WTC11 (cell line): ENCODE measurements at regions not wholly inside any gene's neighbourhood (a gene's known extent, or its start where the extent isn't known, plus 50 kb on each side); places are given as distances from the start of the nearest gene placed in this dataset.

Experiments used
- ATAC-seq: fragments of 200-7000 bp; cut with Tn5 transposase; 2 replicates; pipeline ENCODE4 v1.10.0; 2021; ENCODE audit warnings: mild to moderate bottlenecking, moderate library complexity
- CTCF ChIA-PET: fragments of 300-600 bp; sonication (Branson Sonifier 250); formaldehyde crosslinking; loops from one replicate; lab custom pipeline; 2021; ENCODE audit warnings: antibody characterized with exemption; lab: Charles Lee
- POLR2A ChIA-PET: fragments of 350-600 bp; sonication (Branson Sonifier 250); formaldehyde crosslinking; loops from one replicate; lab custom pipeline; 2021; ENCODE audit warnings: antibody characterized with exemption; lab: Charles Lee
- DNase-seq: peaks from one replicate; pipeline ENCODE4 v3.0.0; 2021; ENCODE audit warnings: low spot score
- H3K27ac Mint-ChIP-seq: 2 replicates; pipeline ENCODE4 v1.8.0; 2021; ENCODE audit warnings: mixed read lengths
- H3K27me3 Mint-ChIP-seq: 2 replicates; pipeline ENCODE4 v1.8.0; 2021; ENCODE audit warnings: low read depth, mild to moderate bottlenecking, moderate library complexity, mixed read lengths
- H3K36me3 Mint-ChIP-seq: 2 replicates; pipeline ENCODE4 v1.8.0; 2021; ENCODE audit warnings: mixed read lengths
- H3K4me1 Mint-ChIP-seq: 2 replicates; pipeline ENCODE4 v1.8.0; 2022; ENCODE audit warnings: mixed read lengths
- H3K4me3 Mint-ChIP-seq: 2 replicates; pipeline ENCODE4 v1.8.0; 2021; ENCODE audit warnings: mild to moderate bottlenecking, moderate library complexity, mixed read lengths
- H3K9me3 Mint-ChIP-seq: 2 replicates; pipeline ENCODE4 v1.8.0; 2021; ENCODE audit warnings: mixed read lengths
- ATF1 ChIP-seq: sonication (generic); formaldehyde crosslinking; IDR thresholded peaks from 2 replicates; pipeline ENCODE4 v1.8.1; 2023; ENCODE audit warnings: mild to moderate bottlenecking, moderate library complexity, missing genetic modification reagents
- ATF6 ChIP-seq: sonication (generic); formaldehyde crosslinking; IDR thresholded peaks from 2 replicates; pipeline ENCODE4 v1.8.1; 2023; ENCODE audit warnings: mild to moderate bottlenecking, missing genetic modification reagents
- CBFB ChIP-seq: sonication (generic); formaldehyde crosslinking; IDR thresholded peaks from 2 replicates; pipeline ENCODE4 v1.8.1; 2022; ENCODE audit warnings: mild to moderate bottlenecking, low read depth, missing genetic modification reagents
- CREM ChIP-seq: sonication (generic); formaldehyde crosslinking; IDR thresholded peaks from 2 replicates; pipeline ENCODE4 v1.8.1; 2022; ENCODE audit warnings: mild to moderate bottlenecking, missing genetic modification reagents, moderate library complexity
- FOXK1 ChIP-seq: sonication (generic); formaldehyde crosslinking; IDR thresholded peaks from 2 replicates; pipeline ENCODE4 v1.8.0; 2022; ENCODE audit warnings: mild to moderate bottlenecking, moderate library complexity, missing genetic modification reagents
- MYBL2 ChIP-seq: sonication (generic); formaldehyde crosslinking; IDR thresholded peaks from 2 replicates; pipeline ENCODE4 v1.8.1; 2023; ENCODE audit warnings: mild to moderate bottlenecking, moderate library complexity, missing genetic modification reagents
- OVOL2 ChIP-seq: fragments of 250-450 bp; sonication (Bioruptor Pico); IDR thresholded peaks from 2 replicates; pipeline ENCODE4 v1.9.0; 2021; ENCODE audit warnings: mild to moderate bottlenecking, borderline replicate concordance
- PREB ChIP-seq: sonication (generic); formaldehyde crosslinking; IDR thresholded peaks from 2 replicates; pipeline ENCODE4 v1.8.1; 2022; ENCODE audit warnings: mild to moderate bottlenecking, missing genetic modification reagents, moderate library complexity, borderline replicate concordance
- SMAD4 ChIP-seq: sonication (generic); formaldehyde crosslinking; IDR thresholded peaks from 2 replicates; pipeline ENCODE4 v1.8.0; 2022; ENCODE audit warnings: mild to moderate bottlenecking, missing genetic modification reagents
- SP1 ChIP-seq: sonication (generic); formaldehyde crosslinking; conservative IDR thresholded peaks from 2 replicates; pipeline ENCODE4 v1.8.1; 2022; ENCODE audit warnings: missing genetic modification reagents
- TEAD1 ChIP-seq: sonication (generic); formaldehyde crosslinking; IDR thresholded peaks from 2 replicates; pipeline ENCODE4 v1.8.0; 2022; ENCODE audit warnings: mild to moderate bottlenecking, missing genetic modification reagents
- TEAD4 ChIP-seq: sonication (generic); formaldehyde crosslinking; IDR thresholded peaks from 2 replicates; pipeline ENCODE4 v1.8.0; 2022; ENCODE audit warnings: mild to moderate bottlenecking, missing genetic modification reagents
- TP53 ChIP-seq: sonication (generic); formaldehyde crosslinking; IDR thresholded peaks from 2 replicates; pipeline ENCODE4 v1.8.1; 2023; ENCODE audit warnings: mild to moderate bottlenecking, missing genetic modification reagents
- ZBTB43 ChIP-seq: sonication (generic); formaldehyde crosslinking; IDR thresholded peaks from 2 replicates; pipeline ENCODE4 v1.8.1; 2023; ENCODE audit warnings: mild to moderate bottlenecking, missing genetic modification reagents
- ZNF263 ChIP-seq: sonication (generic); formaldehyde crosslinking; IDR thresholded peaks from 2 replicates; pipeline ENCODE4 v1.8.1; 2022; ENCODE audit warnings: low read depth, mild to moderate bottlenecking, moderate library complexity, missing genetic modification reagents
- ZNF423 ChIP-seq: fragments of 250-450 bp; sonication (Bioruptor Pico); IDR thresholded peaks from 2 replicates; pipeline ENCODE4 v2.1.2; 2022; ENCODE audit warnings: mild to moderate bottlenecking, moderate library complexity
- ZNF425 ChIP-seq: fragments of 250-450 bp; sonication (Bioruptor Pico); conservative IDR thresholded peaks from 2 replicates; pipeline ENCODE4 v1.9.0; 2021; ENCODE audit warnings: mild to moderate bottlenecking
- TF ChIP-seq, protein P1 (sequence below): fragments of 200-600 bp; IDR thresholded peaks from 2 replicates; pipeline ENCODE4 v1.8.0; 2022; ENCODE audit warnings: antibody characterized with exemption

DNA sequence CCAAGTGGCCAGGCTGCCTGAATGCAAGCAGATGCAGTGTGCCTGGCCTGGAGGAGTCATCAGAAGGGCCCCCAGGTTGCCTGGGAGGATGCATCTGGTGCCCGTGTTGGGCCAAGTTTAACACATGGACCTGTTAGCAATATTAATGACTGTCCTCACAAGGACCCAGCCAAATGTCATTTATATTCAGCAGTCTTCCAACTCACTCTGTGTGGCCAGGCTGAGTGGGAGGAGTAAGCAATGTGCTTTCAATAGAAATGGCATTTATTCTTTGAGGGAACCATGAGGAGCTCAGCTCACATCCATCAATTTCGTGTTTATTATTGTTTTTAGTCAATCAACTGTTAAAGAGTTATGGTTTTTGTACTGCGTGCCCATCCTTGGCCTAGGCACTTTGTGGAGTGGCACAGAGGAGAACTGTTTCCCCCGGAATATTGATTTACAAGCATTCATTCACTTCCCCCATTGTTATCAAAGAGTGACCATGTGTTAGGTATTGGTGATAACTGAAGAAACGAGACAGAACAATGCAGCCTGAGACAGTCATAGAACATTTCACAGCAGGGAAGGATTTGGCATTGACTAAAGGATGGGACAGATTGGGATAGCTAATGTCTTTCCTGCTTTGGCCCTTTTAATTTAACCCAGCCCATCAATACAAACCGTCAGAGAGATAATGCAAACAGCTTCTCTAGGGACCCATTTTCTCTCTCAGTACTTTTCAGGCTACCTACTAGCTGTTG, 725.2 kb downstream of the TSN start (continued):
- TF ChIP-seq OVOL2 (CRISPR knock-in tag) (no peak), ZBTB43 (CRISPR knock-in tag) (no peak), MYBL2 (CRISPR knock-in tag) (no peak), TEAD4 (CRISPR knock-in tag) (no peak), ZNF263 (no peak)

- Mint-ChIP-seq H3K9me3 (peaks cover 22% of the 10 kb centered on the region), H3K4me1 (peaks cover 37% of the 10 kb centered on the region)
- no peak for DNase-seq
- TF ChIP-seq SMAD4 (CRISPR knock-in tag) (no peak), ZNF423 (CRISPR knock-in tag) (no peak), CBFB (CRISPR knock-in tag) (no peak), OVOL2 (CRISPR knock-in tag) (no peak)
- TF ChIP-seq, all 79 proteins: peak for 0
- ChIA-PET POLR2A (no interaction called here), CTCF (interaction anchor here (1.2 kb wide), 1 partner anchor 50 kb away, joined by 3 read pairs; no protein-coding TSS in a partner anchor)
- Mint-ChIP-seq H3K27me3 (no peaks in the 10 kb centered on the region), H3K27ac (no peak overlapping the region), H3K4me3 (no peak overlapping the region), H3K36me3 (peaks cover 14% of the 10 kb centered on the region)
- ATAC-seq, result no peak
Observed at GRCh38 chr2:122481244-122481622, 725.8 kb downstream of the TSN start.

DNA sequence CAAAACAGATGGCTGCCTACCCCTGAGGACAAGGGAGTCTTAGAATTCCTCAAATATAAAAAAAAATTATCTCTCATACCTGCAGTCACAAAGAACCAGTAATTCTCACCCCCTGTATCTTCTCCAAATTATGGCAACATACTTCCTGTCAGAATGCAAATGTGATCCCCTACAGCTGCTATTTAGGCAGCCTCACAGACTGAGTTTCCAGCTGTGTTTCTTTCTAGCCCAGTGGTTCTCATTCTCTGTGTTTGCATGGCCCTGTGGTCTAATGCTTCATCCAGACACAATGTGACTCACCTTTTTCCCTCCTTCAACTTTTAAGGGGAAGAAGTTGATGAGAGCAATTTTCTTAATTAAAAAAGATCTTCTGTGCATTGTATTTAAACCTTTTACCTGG, 726.3 kb downstream of the TSN start:
- ChIA-PET POLR2A (no interaction called here), CTCF (interaction anchor here (1.2 kb wide), 1 partner anchor 50 kb away, joined by 3 read pairs; no protein-coding TSS in a partner anchor)
- peaks cover 40% of the 10 kb centered on the region for H3K4me1 Mint-ChIP-seq
- H3K9me3 Mint-ChIP-seq, result peaks cover 22% of the 10 kb centered on the region
- no peak overlapping the region for H3K27ac Mint-ChIP-seq
- no peak for TF ChIP-seq SMAD4 (CRISPR knock-in tag)
- H3K27me3 Mint-ChIP-seq, result no peaks in the 10 kb centered on the region
- H3K4me3 Mint-ChIP-seq, result no peak overlapping the region
- ATAC-seq (peak; percentile 26; the same call in 1 of the 2 replicates), DNase-seq (no peak)
- peaks cover 14% of the 10 kb centered on the region for H3K36me3 Mint-ChIP-seq

DNA sequence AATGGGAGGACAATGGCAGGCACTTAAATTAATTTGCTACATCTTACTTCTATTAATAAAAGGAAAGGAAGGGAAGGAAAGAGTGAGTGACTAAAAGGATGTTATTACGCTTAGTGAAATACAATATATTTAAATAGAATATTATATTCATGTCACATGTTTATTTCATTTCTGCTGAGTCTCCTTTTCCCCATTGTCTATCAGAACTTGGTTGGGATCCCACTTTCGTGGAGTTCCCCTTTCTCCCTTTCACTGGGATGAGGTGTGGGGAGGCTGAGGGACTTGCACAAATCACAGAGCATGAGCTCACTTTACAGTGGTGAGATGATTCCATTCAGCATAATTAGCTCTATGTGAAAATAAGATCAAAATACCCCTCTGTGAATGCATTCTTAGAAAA, 730.6 kb downstream of the TSN start:
- ATAC-seq, result no peak
- POLR2A ChIA-PET, result no interaction called here
- no peak for TF ChIP-seq TP53 (CRISPR knock-in tag)
- no peak for TF ChIP-seq CREM
- TF ChIP-seq FOXK1 (CRISPR knock-in tag), result no peak
- no peak for TF ChIP-seq ATF1 (CRISPR knock-in tag)
- no peak for TF ChIP-seq TEAD1 (CRISPR knock-in tag)
- no peak for TF ChIP-seq SP1 (CRISPR knock-in tag)
- no peak for TF ChIP-seq ZNF425 (CRISPR knock-in tag)
- TF ChIP-seq PREB (CRISPR knock-in tag), result no peak
- TF ChIP-seq ATF6 (CRISPR knock-in tag), result no peak
- TF ChIP-seq OVOL2 (CRISPR knock-in tag), result no peak
- TF ChIP-seq, protein P1, sequence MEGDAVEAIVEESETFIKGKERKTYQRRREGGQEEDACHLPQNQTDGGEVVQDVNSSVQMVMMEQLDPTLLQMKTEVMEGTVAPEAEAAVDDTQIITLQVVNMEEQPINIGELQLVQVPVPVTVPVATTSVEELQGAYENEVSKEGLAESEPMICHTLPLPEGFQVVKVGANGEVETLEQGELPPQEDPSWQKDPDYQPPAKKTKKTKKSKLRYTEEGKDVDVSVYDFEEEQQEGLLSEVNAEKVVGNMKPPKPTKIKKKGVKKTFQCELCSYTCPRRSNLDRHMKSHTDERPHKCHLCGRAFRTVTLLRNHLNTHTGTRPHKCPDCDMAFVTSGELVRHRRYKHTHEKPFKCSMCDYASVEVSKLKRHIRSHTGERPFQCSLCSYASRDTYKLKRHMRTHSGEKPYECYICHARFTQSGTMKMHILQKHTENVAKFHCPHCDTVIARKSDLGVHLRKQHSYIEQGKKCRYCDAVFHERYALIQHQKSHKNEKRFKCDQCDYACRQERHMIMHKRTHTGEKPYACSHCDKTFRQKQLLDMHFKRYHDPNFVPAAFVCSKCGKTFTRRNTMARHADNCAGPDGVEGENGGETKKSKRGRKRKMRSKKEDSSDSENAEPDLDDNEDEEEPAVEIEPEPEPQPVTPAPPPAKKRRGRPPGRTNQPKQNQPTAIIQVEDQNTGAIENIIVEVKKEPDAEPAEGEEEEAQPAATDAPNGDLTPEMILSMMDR, result no peak

More for the DNA sequence above, 730.6 kb downstream of the TSN start:
- no peak for DNase-seq
- no peak overlapping the region for H3K4me3 Mint-ChIP-seq
- peaks cover 9% of the 10 kb centered on the region for H3K36me3 Mint-ChIP-seq
- H3K27me3 Mint-ChIP-seq, result no peaks in the 10 kb centered on the region
- peaks cover 51% of the 10 kb centered on the region for H3K4me1 Mint-ChIP-seq
- CTCF ChIA-PET, result interaction anchor here (1.2 kb wide), 1 partner anchor 31 kb away, joined by 3 read pairs; no protein-coding TSS in a partner anchor
- H3K9me3 Mint-ChIP-seq, result peaks cover 17% of the 10 kb centered on the region
- no peak overlapping the region for H3K27ac Mint-ChIP-seq
